PC-3 (cell line): ENCODE measurements at regions not wholly inside any gene's neighbourhood (a gene's known extent, or its start where the extent isn't known, plus 50 kb on each side); places are given as distances from the start of the nearest gene placed in this dataset.

Experiments
- EZH2 ChIP-seq: fragments of 300-600 bp; sonication (generic); IDR thresholded peaks from one replicate; pipeline ENCODE4 v1.6.1; 2017; ENCODE audit warnings: antibody characterized with exemption, mild to moderate bottlenecking, low read length; ENCODE audit not compliant: unreplicated experiment
- TF ChIP-seq, protein P1 (sequence below): fragments of 300-600 bp; sonication (generic); conservative IDR thresholded peaks from 2 replicates; pipeline ENCODE4 v1.5.1; 2017; ENCODE audit warnings: antibody characterized with exemption, low read depth, mild to moderate bottlenecking, low read length

DNA sequence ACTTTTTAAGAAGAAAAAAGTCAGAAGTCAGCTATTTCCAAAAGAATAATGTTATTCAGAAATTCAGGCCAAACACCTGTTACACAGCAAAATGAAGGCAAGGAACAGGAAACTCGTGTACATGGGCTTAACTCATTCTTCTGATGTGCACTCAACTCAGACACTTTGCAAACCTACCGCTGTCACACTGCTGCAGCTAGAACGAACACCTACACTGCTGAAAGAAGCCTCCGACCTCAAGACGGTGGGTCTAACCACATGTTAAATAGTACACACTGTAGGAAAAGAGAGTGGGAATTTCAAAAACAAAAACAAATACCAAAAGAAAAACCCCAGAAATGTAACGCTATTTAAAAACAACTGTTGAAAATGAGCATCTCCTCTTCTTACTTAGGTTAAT lies 384.5 kb downstream of the IRX1 start:
- TF ChIP-seq, protein P1, sequence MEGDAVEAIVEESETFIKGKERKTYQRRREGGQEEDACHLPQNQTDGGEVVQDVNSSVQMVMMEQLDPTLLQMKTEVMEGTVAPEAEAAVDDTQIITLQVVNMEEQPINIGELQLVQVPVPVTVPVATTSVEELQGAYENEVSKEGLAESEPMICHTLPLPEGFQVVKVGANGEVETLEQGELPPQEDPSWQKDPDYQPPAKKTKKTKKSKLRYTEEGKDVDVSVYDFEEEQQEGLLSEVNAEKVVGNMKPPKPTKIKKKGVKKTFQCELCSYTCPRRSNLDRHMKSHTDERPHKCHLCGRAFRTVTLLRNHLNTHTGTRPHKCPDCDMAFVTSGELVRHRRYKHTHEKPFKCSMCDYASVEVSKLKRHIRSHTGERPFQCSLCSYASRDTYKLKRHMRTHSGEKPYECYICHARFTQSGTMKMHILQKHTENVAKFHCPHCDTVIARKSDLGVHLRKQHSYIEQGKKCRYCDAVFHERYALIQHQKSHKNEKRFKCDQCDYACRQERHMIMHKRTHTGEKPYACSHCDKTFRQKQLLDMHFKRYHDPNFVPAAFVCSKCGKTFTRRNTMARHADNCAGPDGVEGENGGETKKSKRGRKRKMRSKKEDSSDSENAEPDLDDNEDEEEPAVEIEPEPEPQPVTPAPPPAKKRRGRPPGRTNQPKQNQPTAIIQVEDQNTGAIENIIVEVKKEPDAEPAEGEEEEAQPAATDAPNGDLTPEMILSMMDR: no peak
- no peak for TF ChIP-seq EZH2
